ENCODE measurements at regions not wholly inside any gene's neighbourhood (a gene's known extent, or its start where the extent isn't known, plus 50 kb on each side); places are given as distances from the start of the nearest gene placed in this dataset.

DNA sequence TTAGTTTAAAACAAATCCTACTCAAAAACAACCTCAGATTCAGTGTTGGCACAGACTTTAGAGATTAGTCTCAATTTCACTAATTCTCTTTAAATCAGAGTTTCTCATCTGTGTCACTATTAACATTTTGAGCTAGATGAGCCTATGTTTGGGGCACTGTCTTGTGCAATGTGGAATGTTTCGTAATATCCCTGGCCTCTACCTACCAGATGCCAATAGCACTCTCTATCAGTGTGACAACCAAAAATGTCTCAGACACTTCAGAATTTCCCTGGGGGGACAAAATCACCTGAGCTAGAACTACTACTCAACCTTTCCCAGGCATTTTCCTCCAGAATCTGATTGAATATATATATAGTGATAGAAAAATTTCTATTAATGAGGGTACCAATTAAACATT, 465.2 kb upstream of the RGMB start:
- TF ChIP-seq CTCF (IDR thresholded peaks at IDR 0.05) (no peak), POLR2AphosphoS5 (IDR thresholded peaks at IDR 0.05; ENCODE audit: low read depth, low read length) (no peak), SIN3A (IDR thresholded peaks at IDR 0.05; ENCODE audit: borderline replicate concordance, insufficient read depth, low read depth, low read length) (no peak), TCF7L2 (IDR thresholded peaks at IDR 0.05; ENCODE audit: low read depth, low read length) (no peak)
- TF ChIP-seq, protein P1, sequence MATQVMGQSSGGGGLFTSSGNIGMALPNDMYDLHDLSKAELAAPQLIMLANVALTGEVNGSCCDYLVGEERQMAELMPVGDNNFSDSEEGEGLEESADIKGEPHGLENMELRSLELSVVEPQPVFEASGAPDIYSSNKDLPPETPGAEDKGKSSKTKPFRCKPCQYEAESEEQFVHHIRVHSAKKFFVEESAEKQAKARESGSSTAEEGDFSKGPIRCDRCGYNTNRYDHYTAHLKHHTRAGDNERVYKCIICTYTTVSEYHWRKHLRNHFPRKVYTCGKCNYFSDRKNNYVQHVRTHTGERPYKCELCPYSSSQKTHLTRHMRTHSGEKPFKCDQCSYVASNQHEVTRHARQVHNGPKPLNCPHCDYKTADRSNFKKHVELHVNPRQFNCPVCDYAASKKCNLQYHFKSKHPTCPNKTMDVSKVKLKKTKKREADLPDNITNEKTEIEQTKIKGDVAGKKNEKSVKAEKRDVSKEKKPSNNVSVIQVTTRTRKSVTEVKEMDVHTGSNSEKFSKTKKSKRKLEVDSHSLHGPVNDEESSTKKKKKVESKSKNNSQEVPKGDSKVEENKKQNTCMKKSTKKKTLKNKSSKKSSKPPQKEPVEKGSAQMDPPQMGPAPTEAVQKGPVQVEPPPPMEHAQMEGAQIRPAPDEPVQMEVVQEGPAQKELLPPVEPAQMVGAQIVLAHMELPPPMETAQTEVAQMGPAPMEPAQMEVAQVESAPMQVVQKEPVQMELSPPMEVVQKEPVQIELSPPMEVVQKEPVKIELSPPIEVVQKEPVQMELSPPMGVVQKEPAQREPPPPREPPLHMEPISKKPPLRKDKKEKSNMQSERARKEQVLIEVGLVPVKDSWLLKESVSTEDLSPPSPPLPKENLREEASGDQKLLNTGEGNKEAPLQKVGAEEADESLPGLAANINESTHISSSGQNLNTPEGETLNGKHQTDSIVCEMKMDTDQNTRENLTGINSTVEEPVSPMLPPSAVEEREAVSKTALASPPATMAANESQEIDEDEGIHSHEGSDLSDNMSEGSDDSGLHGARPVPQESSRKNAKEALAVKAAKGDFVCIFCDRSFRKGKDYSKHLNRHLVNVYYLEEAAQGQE (IDR thresholded peaks at IDR 0.05; ENCODE audit: insufficient read depth in 1 of 2, low read depth in 2 of 2, low read length in 1 of 2), result no peak
